NCI-H2196 treated with DMSO at 0.1 percent for 48 hours (cell line): ENCODE measurements at regions not wholly inside any gene's neighbourhood (a gene's known extent, or its start where the extent isn't known, plus 50 kb on each side); places are given as distances from the start of the nearest gene placed in this dataset.

Source experiments
- DNase-seq: peaks from one replicate; lab custom pipeline; 2025; ENCODE audit not compliant: unreplicated experiment; lab: John Stamatoyannopoulos, UW

GRCh38 chr4:153137159-153137558 is 67.1 kb upstream of the TRIM2 start:
- DNase-seq: no peak

GRCh38 chr4:153137677-153138630 is 66.3 kb upstream of the TRIM2 start:
- DNase-seq: no peak

DNA sequence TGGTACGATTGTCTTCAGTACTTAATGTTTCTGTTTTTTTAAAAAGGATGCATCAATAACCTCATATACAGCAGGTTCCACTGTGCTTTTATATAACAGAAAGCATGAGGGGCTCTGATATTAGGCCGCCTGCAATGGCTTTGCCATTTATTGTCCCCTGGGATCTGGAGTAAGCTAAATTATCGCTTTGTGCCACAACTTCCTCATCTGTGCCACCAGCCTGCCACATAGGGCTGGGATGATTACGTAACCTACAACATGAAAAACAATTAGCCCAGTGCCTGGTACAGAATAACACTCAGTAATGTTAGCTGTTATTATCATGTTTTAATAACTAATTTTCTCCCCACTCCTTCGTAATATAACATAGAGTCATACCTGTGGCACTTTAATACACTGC is 65.5 kb upstream of the TRIM2 start:
- no peak for DNase-seq

GRCh38 chr4:153140294-153140693 is 63.9 kb upstream of the TRIM2 start:
- DNase-seq: no peak

- no peak for DNase-seq
Measured at GRCh38 chr4:153141238-153141637, 63.0 kb upstream of the TRIM2 start.

- peak; percentile 25 for DNase-seq
Measured at GRCh38 chr4:153142700-153143438, 61.4 kb upstream of the TRIM2 start.

DNA sequence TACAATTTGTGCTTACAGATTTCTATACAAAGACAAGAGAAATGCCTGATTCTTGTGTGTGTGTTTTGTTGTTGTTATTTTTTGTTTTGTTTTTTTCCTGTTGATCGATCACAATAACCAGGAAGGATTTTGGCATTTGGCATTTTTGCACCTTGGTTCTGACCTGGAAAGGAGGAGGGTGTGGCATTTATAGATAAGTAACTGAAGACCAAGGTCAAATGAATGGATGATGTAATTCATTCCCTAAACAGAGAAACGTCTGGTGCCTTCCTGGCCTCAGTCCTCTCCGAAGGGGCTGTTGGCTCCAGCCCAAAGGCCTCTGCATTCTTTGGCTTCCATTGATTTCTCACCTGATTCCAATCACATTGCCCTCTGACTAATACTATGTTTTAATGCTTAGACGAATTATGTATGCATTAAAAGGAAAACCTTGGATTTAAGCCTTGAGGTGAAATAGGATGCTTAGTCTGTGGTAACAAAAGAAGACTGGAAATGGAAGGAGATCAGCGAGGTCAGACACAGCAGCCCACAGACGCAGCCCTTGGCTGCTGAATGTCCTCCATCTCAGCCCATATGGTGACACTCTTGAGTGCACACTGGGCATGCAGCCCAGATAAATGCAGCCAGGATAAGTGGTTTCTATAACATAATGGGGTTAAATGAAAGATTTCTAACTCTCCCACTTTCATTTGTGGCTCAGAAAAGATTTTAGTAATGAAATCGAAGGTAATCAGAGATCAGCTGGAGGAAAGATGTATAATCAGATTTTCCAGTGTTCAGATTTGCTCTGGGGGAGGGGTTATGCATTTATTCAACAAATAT is 60.5 kb upstream of the TRIM2 start:
- DNase-seq: no peak

GRCh38 chr4:153146031-153146430 is 58.2 kb upstream of the TRIM2 start:
- DNase-seq: no peak

- no peak for DNase-seq
Measured at GRCh38 chr4:153146961-153147360, 57.3 kb upstream of the TRIM2 start.

- DNase-seq: no peak
Measured at GRCh38 chr4:153148791-153149190, 55.5 kb upstream of the TRIM2 start.

GRCh38 chr4:153151535-153152455 is 52.4 kb upstream of the TRIM2 start:
- DNase-seq: peak; percentile 49

- no peak for DNase-seq
Measured at GRCh38 chr4:153152501-153153338, 51.5 kb upstream of the TRIM2 start.

DNA sequence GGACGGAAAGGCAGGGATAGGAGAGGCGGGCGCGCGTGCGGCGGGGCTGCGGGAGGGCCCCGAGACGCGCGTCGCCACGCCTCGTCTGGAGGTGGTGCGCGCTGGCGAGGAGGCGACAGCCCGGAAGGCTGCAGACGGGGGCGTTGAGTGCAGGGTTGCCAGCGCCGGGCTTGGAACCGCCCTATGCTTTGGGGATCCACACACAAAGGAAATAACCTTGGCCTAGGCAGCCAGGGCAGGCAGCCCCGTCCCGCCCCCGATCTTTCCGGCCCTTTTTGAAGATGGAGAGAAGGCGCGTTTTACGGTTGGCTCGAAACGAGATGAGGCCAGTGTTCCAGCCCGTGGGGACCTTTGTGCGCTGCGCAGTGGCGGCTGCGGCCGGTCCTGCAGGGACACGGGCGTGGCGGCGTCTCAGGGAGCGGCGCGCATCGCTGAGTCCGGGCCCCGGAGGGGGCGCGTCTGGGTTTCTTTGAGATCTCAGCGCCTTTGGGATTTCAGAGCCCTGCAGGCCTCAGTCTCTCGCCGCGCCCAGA is 50.8 kb upstream of the TRIM2 start:
- DNase-seq: peak; percentile 8

GRCh38 chr4:153154007-153154975 is 50.0 kb upstream of the TRIM2 start:
- DNase-seq: no peak
